ENCODE measurements at regions not wholly inside any gene's neighbourhood (a gene's known extent, or its start where the extent isn't known, plus 50 kb on each side); places are given as distances from the start of the nearest gene placed in this dataset.

DNA sequence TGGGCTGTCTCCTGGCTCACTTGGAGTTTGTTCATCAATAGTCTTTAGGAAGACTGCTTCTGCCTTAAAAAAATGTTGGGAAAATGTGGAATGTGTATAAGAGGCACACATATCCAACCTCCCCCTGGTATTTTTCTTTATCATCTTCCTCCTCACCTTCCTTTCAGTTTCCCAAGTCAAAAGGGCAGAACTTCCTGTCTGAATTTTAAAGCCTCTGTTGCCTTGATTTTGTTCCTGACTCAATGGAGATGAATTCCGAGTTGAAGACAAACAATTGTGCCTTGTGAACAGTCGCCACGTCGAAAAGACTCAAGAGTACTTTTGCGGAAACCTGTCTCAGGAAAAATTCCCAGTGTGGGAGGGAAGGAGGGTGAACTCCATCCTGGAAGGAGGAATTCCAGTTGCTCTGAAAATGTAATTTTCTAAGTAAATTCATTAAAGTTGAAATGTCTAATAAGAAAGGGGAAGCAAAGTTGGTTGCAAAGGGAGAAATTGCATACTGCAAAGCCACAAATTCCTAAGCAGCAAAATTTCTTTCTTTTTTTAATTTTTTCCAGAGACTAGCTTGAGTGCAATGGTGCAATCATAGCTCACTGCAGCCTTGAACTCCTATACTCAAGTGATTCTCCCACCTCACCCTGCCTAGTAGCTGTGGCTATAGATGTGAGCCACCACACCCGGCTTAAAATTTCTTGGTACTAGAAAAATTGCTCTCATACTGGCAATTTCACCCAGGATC, 50.2 kb upstream of the ELK3 start:
- Histone ChIP-seq H3K4me3 (no peak overlapping the region), H3K27ac (no peak overlapping the region)
- DNase-seq (ENCODE audit: low spot score), result no peak
- TF ChIP-seq, protein P1, sequence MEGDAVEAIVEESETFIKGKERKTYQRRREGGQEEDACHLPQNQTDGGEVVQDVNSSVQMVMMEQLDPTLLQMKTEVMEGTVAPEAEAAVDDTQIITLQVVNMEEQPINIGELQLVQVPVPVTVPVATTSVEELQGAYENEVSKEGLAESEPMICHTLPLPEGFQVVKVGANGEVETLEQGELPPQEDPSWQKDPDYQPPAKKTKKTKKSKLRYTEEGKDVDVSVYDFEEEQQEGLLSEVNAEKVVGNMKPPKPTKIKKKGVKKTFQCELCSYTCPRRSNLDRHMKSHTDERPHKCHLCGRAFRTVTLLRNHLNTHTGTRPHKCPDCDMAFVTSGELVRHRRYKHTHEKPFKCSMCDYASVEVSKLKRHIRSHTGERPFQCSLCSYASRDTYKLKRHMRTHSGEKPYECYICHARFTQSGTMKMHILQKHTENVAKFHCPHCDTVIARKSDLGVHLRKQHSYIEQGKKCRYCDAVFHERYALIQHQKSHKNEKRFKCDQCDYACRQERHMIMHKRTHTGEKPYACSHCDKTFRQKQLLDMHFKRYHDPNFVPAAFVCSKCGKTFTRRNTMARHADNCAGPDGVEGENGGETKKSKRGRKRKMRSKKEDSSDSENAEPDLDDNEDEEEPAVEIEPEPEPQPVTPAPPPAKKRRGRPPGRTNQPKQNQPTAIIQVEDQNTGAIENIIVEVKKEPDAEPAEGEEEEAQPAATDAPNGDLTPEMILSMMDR (IDR thresholded peaks at IDR 0.05), result no peak

Measured in coronary artery (tissue), 2 donors.